Coronary artery (tissue), 2 donors: ENCODE measurements at regions not wholly inside any gene's neighbourhood (a gene's known extent, or its start where the extent isn't known, plus 50 kb on each side); places are given as distances from the start of the nearest gene placed in this dataset.

Experiments
- DNase-seq: peaks from one replicate; pipeline ENCODE4 v3.0.0-alpha.2; 2017; ENCODE audit warnings: low spot score
- H3K27ac ChIP-seq, 2 donors: fragments of 200-600 bp; sonication (generic); one replicate each; pipeline ENCODE4 v1.5.1; 2016 to 2019
- H3K4me3 ChIP-seq: fragments of 200-600 bp; sonication (generic); 2 replicates; pipeline ENCODE4 v1.5.1; 2016; ENCODE audit warnings: mild to moderate bottlenecking, moderate library complexity
- CTCF ChIP-seq: fragments of 200-600 bp; sonication (generic); IDR thresholded peaks from one replicate; pipeline ENCODE4 v1.5.1; 2019; ENCODE audit warnings: antibody characterized with exemption

DNA sequence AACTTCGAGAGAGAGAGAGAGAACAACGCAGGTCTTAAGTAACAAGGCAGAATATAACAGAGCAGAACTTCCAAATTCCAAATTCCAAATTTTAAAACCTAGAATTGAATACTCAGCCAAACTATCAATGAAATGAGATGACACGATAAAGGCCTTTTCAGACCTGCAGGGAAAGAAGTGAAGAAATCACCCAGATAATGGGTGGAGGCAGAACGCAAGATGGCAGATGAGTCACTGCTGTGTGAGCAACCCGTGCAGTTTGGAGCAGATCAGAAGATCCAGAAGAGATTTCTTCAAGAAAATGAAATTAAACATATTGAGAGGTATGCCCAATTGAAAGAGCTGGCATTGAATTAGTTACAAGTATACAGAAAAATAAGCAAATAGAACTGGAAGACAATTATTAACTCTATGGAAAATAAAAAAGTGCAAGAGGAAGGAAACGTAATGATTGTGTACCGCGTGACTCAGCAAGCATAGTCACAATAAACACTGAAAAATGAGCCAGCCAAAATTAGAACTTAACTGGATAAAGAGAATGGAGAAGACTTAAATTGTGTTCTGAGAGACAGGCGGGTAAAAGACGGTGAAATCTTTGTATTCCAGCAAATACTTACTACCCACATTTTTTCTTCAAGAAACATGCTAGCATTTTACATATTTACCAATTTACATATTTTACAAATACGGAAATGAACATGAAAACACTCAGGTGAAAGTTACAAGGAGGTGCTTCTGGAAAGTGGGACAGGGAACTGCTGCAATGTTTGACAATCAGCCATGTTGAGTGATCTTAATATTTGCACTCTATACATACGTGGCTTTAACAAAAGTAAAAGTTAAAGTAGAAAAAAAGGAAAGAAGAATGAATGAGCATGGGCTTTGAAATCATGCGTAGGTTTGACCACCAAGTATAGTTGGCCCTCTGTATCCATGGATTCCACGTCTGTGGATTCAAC lies 87.9 kb upstream of the CDYL start:
- H3K27ac ChIP-seq = no peak overlapping the region
- DNase-seq = no peak
- H3K4me3 ChIP-seq = no peak overlapping the region
- no peak for TF ChIP-seq CTCF

DNA sequence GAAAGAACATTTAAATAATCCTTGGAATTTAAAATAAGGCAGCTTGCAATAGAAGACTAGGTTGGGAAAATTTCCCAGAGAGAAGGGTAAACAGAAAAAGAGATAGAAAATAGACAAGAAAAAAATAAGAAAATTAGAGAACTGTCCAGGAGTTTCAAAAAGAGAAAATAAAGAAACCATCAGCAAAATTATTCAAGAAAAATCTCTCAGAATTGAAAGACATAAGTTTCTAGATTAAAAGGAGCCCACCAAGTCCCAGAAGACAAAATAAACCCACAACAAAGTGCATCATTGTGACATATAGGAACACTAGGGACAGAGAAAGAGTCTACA lies 88.6 kb upstream of the CDYL start:
- no peak overlapping the region for H3K27ac ChIP-seq
- TF ChIP-seq CTCF = no peak
- no peak for DNase-seq
- no peak overlapping the region for H3K4me3 ChIP-seq

GRCh38 chr6:4682431-4683097 lies 93.6 kb upstream of the CDYL start:
- TF ChIP-seq CTCF = no peak
- DNase-seq = no peak
- H3K27ac ChIP-seq = no peak overlapping the region
- no peak overlapping the region for H3K4me3 ChIP-seq

GRCh38 chr6:4678506-4679300 lies 97.5 kb upstream of the CDYL start:
- Histone ChIP-seq H3K4me3 (no peak overlapping the region), H3K27ac (no peak overlapping the region)
- TF ChIP-seq CTCF = no peak
- no peak for DNase-seq

- no peak for TF ChIP-seq CTCF
- no peak overlapping the region for H3K4me3 ChIP-seq
- no peak overlapping the region for H3K27ac ChIP-seq
- DNase-seq = no peak
These were observed 98.5 kb upstream of the CDYL start for GRCh38 chr6:4677751-4678065.

DNA sequence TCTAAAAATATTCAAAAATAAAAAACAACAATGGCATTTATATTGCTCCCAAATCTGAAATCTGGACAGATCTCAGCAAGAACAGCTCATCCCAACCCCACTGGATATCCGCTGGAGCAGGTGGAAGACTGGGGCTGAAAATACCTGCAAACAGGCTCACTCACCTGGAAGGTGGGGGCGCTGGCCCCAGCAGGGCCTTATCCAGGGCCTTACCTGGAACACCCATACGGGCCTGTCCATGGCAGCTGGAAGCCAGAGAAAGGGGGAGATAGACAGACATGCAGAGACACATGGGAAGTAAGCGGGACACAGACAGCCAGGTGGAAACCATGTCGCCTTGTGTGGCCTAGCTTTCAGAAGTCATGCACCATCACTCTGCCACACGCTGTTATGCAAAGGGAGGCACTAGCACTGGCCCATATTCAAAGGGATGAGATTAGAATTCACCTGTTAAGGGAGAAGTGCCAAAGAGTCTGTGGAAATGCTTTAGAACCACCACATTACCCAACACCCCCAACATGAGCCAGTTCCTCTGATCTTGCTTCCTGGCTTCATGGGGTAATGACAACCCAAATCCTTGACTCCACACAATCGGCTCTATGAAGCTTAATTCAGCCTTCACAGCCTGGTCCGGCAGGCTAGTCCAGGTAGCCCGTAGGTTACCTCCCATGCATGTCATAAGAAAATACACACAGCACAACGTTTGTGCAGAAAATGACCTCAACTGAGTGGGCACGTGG lies 99.0 kb upstream of the CDYL start:
- TF ChIP-seq CTCF = no peak

More for the DNA sequence above, 99.0 kb upstream of the CDYL start:
- Histone ChIP-seq H3K4me3 (no peak overlapping the region), H3K27ac (no peak overlapping the region)
- DNase-seq = no peak
